Heart left ventricle (tissue), 16 donors: ENCODE measurements at regions not wholly inside any gene's neighbourhood (a gene's known extent, or its start where the extent isn't known, plus 50 kb on each side); places are given as distances from the start of the nearest gene placed in this dataset.

Experiments
- ATAC-seq, 4 donors: fragments of 200-7000 bp; cut with Tn5 transposase; one replicate each; pipeline ENCODE4 v1.9.1; 2020 to 2022; ENCODE audit warnings: moderate library complexity in 4 of 4, mild to moderate bottlenecking in 3 of 4, moderate number of reproducible peaks in 1 of 4
- DNase-seq, 5 donors: peaks; one replicate each; pipeline ENCODE4 v3.0.0-alpha.2; 2020
- H3K27ac ChIP-seq, 12 donors: fragments of 200-600 bp; sonication (generic) in 4 of 12; one replicate each; pipeline versions ENCODE4 v1.5.0 to v1.8.0; 2016 to 2022; ENCODE audit warnings: mild to moderate bottlenecking in 2 of 12
- H3K27me3 ChIP-seq, 9 donors: fragments of 200-600 bp; sonication (generic) in 2 of 9; one replicate each; pipeline versions ENCODE4 v1.5.1 to v1.8.0; 2016 to 2022; ENCODE audit warnings: mild to moderate bottlenecking in 3 of 9
- H3K36me3 ChIP-seq, 9 donors: fragments of 200-600 bp; sonication (generic) in 2 of 9; one replicate each; pipeline versions ENCODE4 v1.5.0 to v1.8.0; 2018 to 2022; ENCODE audit warnings: mild to moderate bottlenecking in 2 of 9
- H3K4me1 ChIP-seq, 12 donors: fragments of 200-600 bp; sonication (generic) in 4 of 12; one replicate each; pipeline versions ENCODE4 v1.5.0 to v1.8.0; 2016 to 2022; ENCODE audit warnings: mild to moderate bottlenecking in 3 of 12
- H3K4me3 ChIP-seq, 12 donors: fragments of 200-600 bp; sonication (generic) in 4 of 12; one replicate each; pipeline versions ENCODE4 v1.5.0 to v1.8.0; 2017 to 2022; ENCODE audit warnings: mild to moderate bottlenecking in 9 of 12, moderate library complexity in 4 of 12
- H3K9me3 ChIP-seq, 12 donors: fragments of 200-600 bp; sonication (generic) in 4 of 12; one replicate each; pipeline versions ENCODE4 v1.5.0 to v1.8.0; 2016 to 2022; ENCODE audit warnings: mild to moderate bottlenecking in 1 of 12
- POLR2A ChIP-seq, 2 donors: fragments of 450-650 bp; IDR thresholded peaks; one replicate each; pipeline ENCODE4 v1.6.1; 2017; ENCODE audit warnings: antibody characterized with exemption in 2 of 2, mild to moderate bottlenecking in 2 of 2, moderate library complexity in 2 of 2
- WGBS, 4 donors: extraction: QIAGEN DNeasy Blood & Tissue Kit in 2 of 4; methylation state at CpG; one replicate each; pipeline versions ENCODE4 v1.1.5 to v1.1.7; 2013 to 2018; 5-methylcytosine and 5-hydroxymethylcytosine counted together
- intact Hi-C, 10 donors: fragments of 100-400 bp; cut with DNase I; formaldehyde crosslinking; loops; one replicate each; pipeline versions ENCODE4 v1.11.1 to v1.14.2; 2022
- TF ChIP-seq, protein P1 (sequence below), 12 donors: fragments of 200-600 bp; sonication (generic) in 4 of 12; IDR thresholded peaks; one replicate each; pipeline versions ENCODE4 v1.5.0 to v1.8.0; 2018 to 2022; ENCODE audit warnings: antibody characterized with exemption in 12 of 12, mild to moderate bottlenecking in 5 of 12
- donor health status: ischemic (EF 13 %, LVEDD 7.1; RV severe dilation, severe dysfunction).
- donor health status: healthy with polysubstance abuse.
- donor health status: DM: no; HTN: yes; CAD: no.
- donor health status: DM: no; HTN: no; CAD: no.
- donor health status: ischemic (EF 25% LVEDD 6.9; RV normal size, moderate dysfunction).
- donor health status: ischemic (EF 25% LVEDD 5.7; RV mildly dilated, moderate dysfunction).
- donor health status: healthy.
- donor health status: DM: yes; HTN: yes; CAD: no.
- donor health status: ischemic (EF 35%, LVEDD 5.7; RV mildly dilated, moderate dysfunction).
- donor health status: nonischemic (EF 11% LVEDD 7.7; RV severe dilation, severe dysfunction).
- donor health status: DM: yes; HTN: yes; CAD: no.
- donor health status: PGD.
- donor health status: ischemic (EF 29% LVEDD 5.4; RV normal size, mild dysfunction).
- donor health status: nonischemic (EF 23%, LVEDD 6.1; RV moderate dilation, normal function).

DNA sequence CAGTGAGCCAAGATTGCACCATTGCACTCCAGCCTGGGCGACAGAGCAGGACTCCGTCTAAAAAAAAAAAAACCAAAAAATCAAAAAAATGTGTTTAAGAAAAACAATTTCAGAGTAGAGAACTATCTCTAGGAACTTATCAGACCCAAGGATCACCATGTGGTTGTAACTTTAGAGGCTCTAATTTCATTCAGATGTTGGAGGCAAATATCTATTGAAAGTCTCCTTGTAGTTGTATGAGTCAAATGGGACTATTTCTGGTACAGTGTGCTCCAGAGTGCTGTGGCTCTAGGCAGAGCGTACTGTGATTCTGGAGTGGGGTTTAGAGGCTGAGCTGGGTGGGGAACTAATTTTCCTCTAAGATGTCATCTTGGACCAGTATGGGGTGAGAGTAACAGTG lies 398.7 kb downstream of the SHQ1 start:
- Histone ChIP-seq H3K4me3 (no peak overlapping the region), H3K36me3 (no peaks in the 10 kb centered on the region), H3K9me3 (no peaks in the 10 kb centered on the region), H3K27ac (no peak overlapping the region), H3K4me1 (peaks cover 0 to 20% (median 14%) of the 10 kb centered on the region in 12 donors), H3K27me3 (no peaks in the 10 kb centered on the region)
- WGBS, 4 donors: 90 to 97% (median 95%) methylated on average over 3 of the region's 3 CpGs
- ATAC-seq (no peak), DNase-seq (no peak)
- TF ChIP-seq POLR2A (IDR thresholded peaks at IDR 0.05): no peak
- intact Hi-C loops: loop anchor here in 6 of 10 donors (5.0 to 10.0 kb wide), 9 partner anchors 33 to 725 kb away; partner anchors contain the start of gene EIF4E3 (in 1 of the 6)

- no peak overlapping the region for H3K27ac ChIP-seq
- no peaks in the 10 kb centered on the region for H3K27me3 ChIP-seq
- DNase-seq (no peak), ATAC-seq (no peak)
- WGBS, 4 donors: 89 to 94% (median 92%) methylated on average over 3 of the region's 3 CpGs
- H3K36me3 ChIP-seq: no peaks in the 10 kb centered on the region
- TF ChIP-seq, protein P1, sequence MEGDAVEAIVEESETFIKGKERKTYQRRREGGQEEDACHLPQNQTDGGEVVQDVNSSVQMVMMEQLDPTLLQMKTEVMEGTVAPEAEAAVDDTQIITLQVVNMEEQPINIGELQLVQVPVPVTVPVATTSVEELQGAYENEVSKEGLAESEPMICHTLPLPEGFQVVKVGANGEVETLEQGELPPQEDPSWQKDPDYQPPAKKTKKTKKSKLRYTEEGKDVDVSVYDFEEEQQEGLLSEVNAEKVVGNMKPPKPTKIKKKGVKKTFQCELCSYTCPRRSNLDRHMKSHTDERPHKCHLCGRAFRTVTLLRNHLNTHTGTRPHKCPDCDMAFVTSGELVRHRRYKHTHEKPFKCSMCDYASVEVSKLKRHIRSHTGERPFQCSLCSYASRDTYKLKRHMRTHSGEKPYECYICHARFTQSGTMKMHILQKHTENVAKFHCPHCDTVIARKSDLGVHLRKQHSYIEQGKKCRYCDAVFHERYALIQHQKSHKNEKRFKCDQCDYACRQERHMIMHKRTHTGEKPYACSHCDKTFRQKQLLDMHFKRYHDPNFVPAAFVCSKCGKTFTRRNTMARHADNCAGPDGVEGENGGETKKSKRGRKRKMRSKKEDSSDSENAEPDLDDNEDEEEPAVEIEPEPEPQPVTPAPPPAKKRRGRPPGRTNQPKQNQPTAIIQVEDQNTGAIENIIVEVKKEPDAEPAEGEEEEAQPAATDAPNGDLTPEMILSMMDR (IDR thresholded peaks at IDR 0.05): no peak
- TF ChIP-seq POLR2A (IDR thresholded peaks at IDR 0.05): no peak
- no peaks in the 10 kb centered on the region for H3K9me3 ChIP-seq
- no peak overlapping the region for H3K4me3 ChIP-seq
- intact Hi-C loops: loop anchor here in 6 of 10 donors (5.0 to 10.0 kb wide), 9 partner anchors 33 to 724 kb away; partner anchors contain the start of gene EIF4E3 (in 1 of the 6)
- peaks cover 0 to 27% (median 18%) of the 10 kb centered on the region in 12 donors for H3K4me1 ChIP-seq
These were observed 399.4 kb downstream of the SHQ1 start for GRCh38 chr3:72448858-72449257.

DNA sequence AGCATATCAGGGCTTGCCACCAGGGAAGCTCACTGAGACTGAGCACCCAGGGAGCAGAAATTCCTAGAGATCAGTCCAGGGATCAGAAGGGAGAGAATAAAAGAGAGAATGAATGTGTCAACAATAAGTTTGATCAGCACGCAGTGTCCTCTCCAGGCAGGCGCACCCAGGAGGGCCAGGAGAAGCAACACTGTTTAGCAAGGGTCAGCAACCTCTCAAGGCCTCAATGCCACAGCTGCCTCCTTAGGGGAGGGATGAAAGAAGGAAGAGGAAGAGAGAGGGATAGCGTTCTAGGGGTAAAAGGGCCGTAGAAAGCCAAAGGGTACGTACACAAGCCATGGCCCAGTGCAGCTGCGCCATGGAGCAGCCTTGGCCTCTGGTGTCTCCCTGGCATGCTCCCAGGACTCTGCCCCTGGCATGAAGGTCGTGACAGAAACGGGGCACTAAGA lies 399.8 kb downstream of the SHQ1 start:
- ATAC-seq (no peak), DNase-seq (peak in 1 of 5 donors; percentile 33)
- no peaks in the 10 kb centered on the region for H3K27me3 ChIP-seq
- H3K4me1 ChIP-seq: peaks cover 0 to 32% (median 19%) of the 10 kb centered on the region in 12 donors
- intact Hi-C loops: loop anchor here in 6 of 10 donors (5.0 to 10.0 kb wide), 9 partner anchors 34 to 724 kb away; partner anchors contain the start of gene EIF4E3 (in 1 of the 6)
- no peak overlapping the region for H3K27ac ChIP-seq
- H3K4me3 ChIP-seq: no peak overlapping the region
- 85 to 86% (median 86%) methylated on average over 8 of the region's 8 CpGs for WGBS, 4 donors
- no peaks in the 10 kb centered on the region for H3K36me3 ChIP-seq
- no peak for TF ChIP-seq POLR2A (IDR thresholded peaks at IDR 0.05)
- TF ChIP-seq, protein P1 (IDR thresholded peaks at IDR 0.05): no peak
- H3K9me3 ChIP-seq: no peaks in the 10 kb centered on the region

DNA sequence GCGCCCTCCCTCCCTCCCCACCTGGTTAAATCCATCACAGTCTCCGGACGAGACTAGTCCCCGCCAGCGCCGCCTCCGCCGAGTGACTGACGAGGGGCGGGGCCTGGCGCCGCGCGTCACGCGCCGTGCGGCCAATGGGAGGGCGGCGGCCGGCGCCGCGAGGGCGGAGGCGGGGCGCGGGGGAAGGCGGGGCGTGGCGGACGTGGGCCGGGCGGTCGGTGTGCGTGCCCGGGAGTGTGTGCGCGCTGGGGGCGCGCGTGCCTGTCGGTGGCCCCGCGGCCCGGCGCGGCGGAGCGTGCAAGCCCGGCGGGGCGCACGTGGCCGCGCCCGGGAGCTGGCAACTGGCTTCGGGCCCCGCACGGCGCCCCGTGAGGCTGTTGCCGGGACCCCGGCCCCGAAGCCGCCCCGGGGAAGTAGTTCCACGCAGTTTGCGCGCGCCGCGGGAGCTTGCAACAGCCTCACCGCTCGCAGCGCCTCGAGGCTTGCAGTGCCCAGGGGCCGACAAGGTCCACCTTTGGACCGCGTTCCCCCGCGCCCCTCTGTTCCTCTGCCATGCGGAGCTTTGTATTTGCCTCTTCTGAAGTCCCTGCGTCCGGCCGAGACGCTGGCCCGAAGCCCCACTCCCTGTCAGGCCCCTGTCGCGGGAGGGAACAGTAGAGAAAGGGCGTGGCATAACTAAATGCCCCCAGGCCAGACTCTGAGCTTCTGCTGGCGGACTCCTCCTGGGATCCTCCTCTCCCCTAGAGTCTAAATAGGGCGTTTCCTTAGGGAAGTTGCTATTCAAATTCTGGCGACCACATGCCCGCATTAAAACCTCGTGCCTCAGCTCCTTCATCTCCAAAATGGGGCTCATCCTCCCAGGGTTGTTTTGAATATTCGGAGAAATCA lies 400.9 kb downstream of the SHQ1 start:
- no peaks in the 10 kb centered on the region for H3K9me3 ChIP-seq
- H3K4me1 ChIP-seq: peaks cover 0 to 39% (median 25%) of the 10 kb centered on the region in 12 donors
- H3K27me3 ChIP-seq: no peaks in the 10 kb centered on the region
- TF ChIP-seq POLR2A (IDR thresholded peaks at IDR 0.05): no peak
- TF ChIP-seq, protein P1 (IDR thresholded peaks at IDR 0.05): peak in 2 of 12 donors; percentile 5 to 8
- intact Hi-C loops: loop anchor here in 7 of 10 donors (2.0 to 10.0 kb wide), 10 partner anchors 35 to 723 kb away; partner anchors contain the start of gene EIF4E3 (in 1 of the 7)
- no peaks in the 10 kb centered on the region for H3K36me3 ChIP-seq
- ATAC-seq (peak; percentile 88 to 99 (median 98)), DNase-seq (peak; percentile 94 to 97 (median 95))
- peak overlapping the region; percentile 66 to 92 (median 88) for H3K27ac ChIP-seq
- 8 to 51% (median 13%) methylated on average over 14 to 93 of the region's 97 CpGs for WGBS, 4 donors
- peak overlapping the region; percentile 48 to 97 (median 82) for H3K4me3 ChIP-seq
